H1 (cell line): ENCODE measurements at regions not wholly inside any gene's neighbourhood (a gene's known extent, or its start where the extent isn't known, plus 50 kb on each side); places are given as distances from the start of the nearest gene placed in this dataset.

Experiments used
- CTCF ChIA-PET: fragments of 300-600 bp; sonication (Branson Sonifier 250); formaldehyde crosslinking; loops from one replicate; lab custom pipeline; 2021; ENCODE audit not compliant: partially characterized antibody; lab: Charles Lee
- POLR2A ChIA-PET: fragments of 300-600 bp; sonication (Branson Sonifier 250); formaldehyde crosslinking; loops from one replicate; lab custom pipeline; 2021; ENCODE audit warnings: inconsistent platforms; ENCODE audit not compliant: partially characterized antibody; lab: Charles Lee
- DNase-seq, 2 experiments: peaks; one replicate each; pipeline versions ENCODE4 v3.0.0 to v3.0.0-alpha.2; 2010 to 2022; ENCODE audit warnings: low spot score in 2 of 2, low read depth in 1 of 2, mixed read lengths in 1 of 2
- FAIRE-seq: peaks from 2 replicates; lab custom pipeline; 2011; peaks lifted over from hg19 to GRCh38; lab: Jason Lieb, UNC
- H2AFZ ChIP-seq: 2 replicates; pipeline ENCODE4 v1.8.1; 2012; ENCODE audit warnings: low read length, inconsistent platforms
- H2AK5ac ChIP-seq: 2 replicates; pipeline ENCODE4 v1.6.1; 2013; ENCODE audit warnings: low read depth, low read length
- H2BK120ac ChIP-seq: replicated peaks from 2 replicates; pipeline ENCODE3; 2013; ENCODE audit warnings: low read depth, low read length, inconsistent platforms
- H2BK12ac ChIP-seq: 2 replicates; pipeline ENCODE4 v1.6.1; 2013; ENCODE audit warnings: low read depth, low read length
- H2BK15ac ChIP-seq: 2 replicates; pipeline ENCODE4 v1.6.1; 2013; ENCODE audit warnings: low read length
- H2BK20ac ChIP-seq: 2 replicates; pipeline ENCODE4 v1.6.1; 2013; ENCODE audit warnings: low read length
- H2BK5ac ChIP-seq: 2 replicates; pipeline ENCODE4 v1.6.1; 2013; ENCODE audit warnings: low read depth, low read length
- H3K14ac ChIP-seq: 2 replicates; pipeline ENCODE4 v1.6.1; 2013; ENCODE audit warnings: inconsistent platforms; ENCODE audit not compliant: insufficient read length
- H3K18ac ChIP-seq: 2 replicates; pipeline ENCODE4 v1.6.1; 2013; ENCODE audit warnings: low read length; ENCODE audit errors: extremely low read depth
- H3K23ac ChIP-seq: 2 replicates; pipeline ENCODE4 v1.6.1; 2013; ENCODE audit warnings: inconsistent platforms; ENCODE audit not compliant: insufficient read length
- H3K23me2 ChIP-seq: 2 replicates; pipeline ENCODE4 v1.6.1; 2013; ENCODE audit warnings: low read depth, low read length
- H3K27ac ChIP-seq: 2 replicates; pipeline ENCODE4 v1.6.1; 2011; ENCODE audit warnings: low read depth, low read length, inconsistent platforms
- H3K27me3 ChIP-seq, 4 experiments: replicated peaks in 1 of 4; 1 replicate in 1 of 4; 2 replicates in 3 of 4; pipeline versions ENCODE4 v1.6.1 to v1.8.1; 2011 to 2013; ENCODE audit warnings: low read length in 3 of 4, mild to moderate bottlenecking in 3 of 4, inconsistent platforms in 2 of 4, mixed read lengths in 2 of 4, moderate library complexity in 1 of 4; ENCODE audit not compliant: control insufficient read depth in 3 of 4, insufficient read depth in 3 of 4; ENCODE audit errors: extremely low read depth in 1 of 4
- H3K36me3 ChIP-seq, 4 experiments: 2 replicates each; pipeline versions ENCODE4 v1.6.1 to v1.8.1; 2011 to 2013; ENCODE audit warnings: mild to moderate bottlenecking in 4 of 4, low read length in 3 of 4, moderate library complexity in 2 of 4, control low read depth in 1 of 4, inconsistent platforms in 1 of 4; ENCODE audit not compliant: insufficient read depth in 4 of 4, control insufficient read depth in 2 of 4
- H3K4ac ChIP-seq: replicated peaks from 2 replicates; pipeline ENCODE3; 2013; ENCODE audit warnings: low read length, low read depth, mixed read lengths, inconsistent platforms; ENCODE audit not compliant: insufficient read length
- H3K4me1 ChIP-seq, 4 experiments: replicated peaks in 1 of 4; 1 replicate in 1 of 4; 2 replicates in 3 of 4; pipeline versions ENCODE4 v1.6.1 to v1.8.1; 2011 to 2013; ENCODE audit warnings: low read length in 3 of 4, inconsistent platforms in 2 of 4, mixed read lengths in 1 of 4; ENCODE audit not compliant: insufficient read depth in 4 of 4, control insufficient read depth in 3 of 4
- H3K4me2 ChIP-seq, 2 experiments: 2 replicates each; pipeline versions ENCODE4 v1.6.1 to v1.8.1; 2011 to 2013; ENCODE audit warnings: low read depth in 2 of 2, low read length in 2 of 2, control low read depth in 1 of 2, inconsistent platforms in 1 of 2, mild to moderate bottlenecking in 1 of 2; ENCODE audit not compliant: insufficient read depth in 1 of 2
- H3K4me3 ChIP-seq, 4 experiments: fragments of 200-600, 300-600 bp in 1 of 4; sonication (generic), shearing (Covaris generic), sonication (Bioruptor Twin) in 1 of 4; 2 replicates each; pipeline versions ENCODE4 v1.5.1 to v1.8.1; 2011 to 2016; ENCODE audit warnings: low read length in 4 of 4, low read depth in 3 of 4, control low read depth in 2 of 4, inconsistent platforms in 2 of 4, mild to moderate bottlenecking in 2 of 4, mixed read lengths in 1 of 4, moderate library complexity in 1 of 4; ENCODE audit not compliant: insufficient read depth in 2 of 4; ENCODE audit errors: extremely low read depth in 1 of 4
- H3K56ac ChIP-seq: replicated peaks from 2 replicates; pipeline ENCODE3; 2013; ENCODE audit warnings: low read depth, mild to moderate bottlenecking, mixed read lengths, low read length, inconsistent platforms; ENCODE audit not compliant: insufficient read length
- H3K79me1 ChIP-seq: 2 replicates; pipeline ENCODE4 v1.6.1; 2013; ENCODE audit warnings: low read depth, low read length, control low read depth
- H3K79me2 ChIP-seq, 2 experiments: 2 replicates each; pipeline versions ENCODE4 v1.6.1 to v1.8.1; 2012 to 2013; ENCODE audit warnings: low read length in 2 of 2, mild to moderate bottlenecking in 2 of 2, inconsistent platforms in 1 of 2; ENCODE audit not compliant: insufficient read depth in 2 of 2, control insufficient read depth in 1 of 2
- H3K9ac ChIP-seq, 4 experiments: replicated peaks in 1 of 4; 1 replicate in 1 of 4; 2 replicates in 3 of 4; pipeline versions ENCODE4 v1.6.1 to v1.8.1; 2011 to 2013; ENCODE audit warnings: low read depth in 3 of 4, low read length in 3 of 4, control low read depth in 2 of 4, mild to moderate bottlenecking in 2 of 4, moderate library complexity in 2 of 4, inconsistent platforms in 1 of 4; ENCODE audit errors: extremely low read depth in 1 of 4
- H3K9me3 ChIP-seq, 2 experiments: 2 replicates each; pipeline versions ENCODE4 v1.6.1 to v1.8.1; 2012 to 2013; ENCODE audit warnings: mild to moderate bottlenecking in 2 of 2, moderate library complexity in 2 of 2, control low read depth in 1 of 2, inconsistent platforms in 1 of 2, low read depth in 1 of 2, low read length in 1 of 2, mixed read lengths in 1 of 2; ENCODE audit not compliant: insufficient read depth in 2 of 2
- H4K20me1 ChIP-seq, 2 experiments: replicated peaks in 1 of 2; 2 replicates each; pipeline versions ENCODE3 to v1.8.1; 2011 to 2013; ENCODE audit warnings: inconsistent platforms in 2 of 2, low read length in 2 of 2, mild to moderate bottlenecking in 1 of 2; ENCODE audit not compliant: insufficient read depth in 2 of 2, control insufficient read depth in 1 of 2
- H4K5ac ChIP-seq: 2 replicates; pipeline ENCODE4 v1.6.1; 2013; ENCODE audit warnings: low read length, low read depth, mixed read lengths, inconsistent platforms; ENCODE audit not compliant: insufficient read length
- H4K8ac ChIP-seq: 2 replicates; pipeline ENCODE4 v1.8.0; 2013; ENCODE audit warnings: mild to moderate bottlenecking, moderate library complexity, low read length, inconsistent platforms; ENCODE audit not compliant: insufficient read depth; ENCODE audit errors: extremely low read depth
- H4K91ac ChIP-seq: replicated peaks from 2 replicates; pipeline ENCODE3; 2013; ENCODE audit warnings: low read length, mixed read lengths, inconsistent platforms; ENCODE audit not compliant: insufficient read length
- CHD2 ChIP-seq: IDR thresholded peaks from 2 replicates; pipeline ENCODE4 v1.6.1; 2012; ENCODE audit warnings: low read length, improper control_type of control experiment
- GTF2F1 ChIP-seq: IDR thresholded peaks from 2 replicates; pipeline ENCODE4 v1.6.1; 2012; ENCODE audit warnings: low read depth, low read length, improper control_type of control experiment, borderline replicate concordance
- RBBP5 ChIP-seq: IDR thresholded peaks from 2 replicates; pipeline ENCODE4 v1.7.1; 2012; ENCODE audit warnings: low read depth, mild to moderate bottlenecking, inconsistent platforms, low read length, moderate library complexity, borderline replicate concordance
- SAP30 ChIP-seq: fragments of 300-600 bp; sonication (generic); IDR thresholded peaks from 2 replicates; pipeline ENCODE4 v1.7.1; 2012; ENCODE audit warnings: low read length, moderate library complexity, mild to moderate bottlenecking, inconsistent platforms; ENCODE audit not compliant: insufficient read depth, insufficient replicate concordance
- SIN3A ChIP-seq, 2 experiments: IDR thresholded peaks in 1 of 2; conservative IDR thresholded peaks in 1 of 2; 2 replicates each; pipeline ENCODE4 v1.6.1; 2011 to 2012; ENCODE audit warnings: low read length in 2 of 2, improper control_type of control experiment in 1 of 2, low read depth in 1 of 2, mild to moderate bottlenecking in 1 of 2
- TAF1 ChIP-seq: IDR thresholded peaks from 2 replicates; pipeline ENCODE4 v1.6.1; 2011; ENCODE audit warnings: mild to moderate bottlenecking, low read depth, low read length
- TEAD4 ChIP-seq: IDR thresholded peaks from 2 replicates; pipeline ENCODE4 v1.6.1; 2012; ENCODE audit warnings: low read depth, low read length, inconsistent platforms, mixed read lengths
- WGBS, 2 experiments: shearing (Covaris generic) in 1 of 2; methylation state at CpG; one replicate each; pipeline versions ENCODE4 v1.1.6 to v1.1.7; 2013 to 2015; ENCODE audit warnings: low lambda C conversion rate in 2 of 2, mixed read lengths in 2 of 2, inconsistent platforms in 1 of 2, low coverage in 1 of 2, missing lambda C conversion rate in 1 of 2; ENCODE audit not compliant: insufficient replicate concordance in 2 of 2, insufficient coverage in 1 of 2, insufficient read length in 1 of 2; ENCODE audit errors: extremely low coverage in 1 of 2, missing lambda C conversion rate in 1 of 2; 5-methylcytosine and 5-hydroxymethylcytosine counted together

GRCh38 chr13:90187478-90188350 lies 1159.8 kb upstream of the MIR17HG start:
- H3K23ac ChIP-seq, result no peak overlapping the region
- H2AFZ ChIP-seq, result no peak overlapping the region
- H2BK120ac ChIP-seq, result no peak overlapping the region
- H4K8ac ChIP-seq, result no peak overlapping the region
- no peaks in the 10 kb centered on the region for H4K20me1 ChIP-seq
- no peak overlapping the region for H4K91ac ChIP-seq
- H3K4me1 ChIP-seq, result no peaks in the 10 kb centered on the region
- H3K4me2 ChIP-seq, result no peak overlapping the region
- H2BK5ac ChIP-seq, result no peak overlapping the region
- H3K27ac ChIP-seq, result no peak overlapping the region
- H3K18ac ChIP-seq, result no peak overlapping the region
- no peak overlapping the region for H3K14ac ChIP-seq
- H2BK20ac ChIP-seq, result no peak overlapping the region
- no peak overlapping the region for H2BK15ac ChIP-seq
- H3K56ac ChIP-seq, result no peak overlapping the region
- no peaks in the 10 kb centered on the region for H3K36me3 ChIP-seq
- no peak overlapping the region for H2AK5ac ChIP-seq
- TF ChIP-seq TEAD4 (no peak), SIN3A (conservative IDR thresholded peaks at IDR 0.05 in 1 of 2, IDR thresholded peaks at IDR 0.05 in 1 of 2; ENCODE audit: low read depth in 1 of 2, low read length in 2 of 2) (no peak), CHD2 (no peak), RBBP5 (no peak), SAP30 (no peak), GTF2F1 (no peak), TAF1 (no peak)
- CTCF ChIA-PET, result no interaction called here
- WGBS, 2 experiments, result 95% methylated on average over 5 of the region's 5 CpGs; no CpG with 5 or more reads in 1 of the 2 experiments
- FAIRE-seq (no peak), DNase-seq (no peak)
- H3K9ac ChIP-seq, result no peak overlapping the region
- no peaks in the 10 kb centered on the region for H3K79me2 ChIP-seq
- no peaks in the 10 kb centered on the region for H3K9me3 ChIP-seq
- no peak overlapping the region for H3K4me3 ChIP-seq
- no peaks in the 10 kb centered on the region for H3K79me1 ChIP-seq
- H2BK12ac ChIP-seq, result no peak overlapping the region
- no peaks in the 10 kb centered on the region for H3K23me2 ChIP-seq
- no peak overlapping the region for H3K4ac ChIP-seq
- no peaks in the 10 kb centered on the region for H3K27me3 ChIP-seq
- POLR2A ChIA-PET, result no interaction called here
- no peak overlapping the region for H4K5ac ChIP-seq
